CD8-positive, alpha-beta memory T cell (primary cell): ENCODE measurements at regions not wholly inside any gene's neighbourhood (a gene's known extent, or its start where the extent isn't known, plus 50 kb on each side); places are given as distances from the start of the nearest gene placed in this dataset.
A peak's percentile ranks its signal among the peaks of the same experiment; 100 is the strongest.

ENCODE experiments used
- CTCF ChIA-PET: fragments of 350-600 bp; sonication (Branson Sonifier 250); formaldehyde crosslinking; loops from one replicate; lab custom pipeline; 2021; ENCODE audit warnings: antibody characterized with exemption; lab: Charles Lee
- POLR2A ChIA-PET: fragments of 350-600 bp; sonication (Branson Sonifier 250); formaldehyde crosslinking; loops from one replicate; lab custom pipeline; 2021; ENCODE audit warnings: antibody characterized with exemption; lab: Charles Lee
- DNase-seq, 5 donors: peaks; one replicate each; pipeline versions ENCODE4 v3.0.0 to v3.0.0-alpha.2; 2020 to 2022; ENCODE audit warnings: mixed read lengths in 1 of 5
- H3K27ac ChIP-seq: one replicate; pipeline ENCODE4 v1.7.0; 2013; ENCODE audit warnings: low read depth, mild to moderate bottlenecking, low read length, moderate library complexity
- H3K27me3 ChIP-seq: 2 replicates; pipeline ENCODE4 v1.7.0; 2013; ENCODE audit warnings: low read length, mild to moderate bottlenecking; ENCODE audit not compliant: insufficient read depth, poor library complexity, severe bottlenecking
- H3K36me3 ChIP-seq: 2 replicates; pipeline ENCODE4 v1.7.0; 2013; ENCODE audit warnings: mild to moderate bottlenecking, low read length, moderate library complexity; ENCODE audit not compliant: insufficient read depth
- H3K4me1 ChIP-seq: 2 replicates; pipeline ENCODE4 v1.7.0; 2013; ENCODE audit warnings: mild to moderate bottlenecking, low read length, moderate library complexity; ENCODE audit not compliant: insufficient read depth
- H3K4me3 ChIP-seq: 2 replicates; pipeline ENCODE4 v1.7.0; 2013; ENCODE audit warnings: mild to moderate bottlenecking, low read length
- H3K9me3 ChIP-seq: 2 replicates; pipeline ENCODE4 v1.7.0; 2013; ENCODE audit warnings: mild to moderate bottlenecking, low read length
- H3K27ac Mint-ChIP-seq, 8 donors: one replicate each; pipeline ENCODE4 v1.8.0; 2020 to 2021; ENCODE audit warnings: mixed read lengths in 8 of 8, mild to moderate bottlenecking in 6 of 8, inconsistent platforms in 3 of 8, moderate library complexity in 3 of 8
- H3K27me3 Mint-ChIP-seq, 2 donors: one replicate each; pipeline ENCODE4 v1.8.0; 2020 to 2021; ENCODE audit warnings: mixed read lengths in 2 of 2, mild to moderate bottlenecking in 1 of 2, moderate library complexity in 1 of 2
- H3K36me3 Mint-ChIP-seq, 3 donors: one replicate each; pipeline ENCODE4 v1.8.0; 2020 to 2021; ENCODE audit warnings: mixed read lengths in 3 of 3, inconsistent platforms in 1 of 3, mild to moderate bottlenecking in 1 of 3
- H3K4me1 Mint-ChIP-seq, 3 donors: one replicate each; pipeline ENCODE4 v1.8.0; 2020 to 2021; ENCODE audit warnings: mixed read lengths in 3 of 3, inconsistent platforms in 1 of 3, mild to moderate bottlenecking in 1 of 3
- H3K4me3 Mint-ChIP-seq, 7 donors: one replicate each; pipeline ENCODE4 v1.8.0; 2020 to 2021; ENCODE audit warnings: mixed read lengths in 7 of 7, mild to moderate bottlenecking in 6 of 7, moderate library complexity in 4 of 7, inconsistent platforms in 2 of 7
- H3K9me3 Mint-ChIP-seq, 5 donors: one replicate each; pipeline ENCODE4 v1.8.0; 2020 to 2022; ENCODE audit warnings: mixed read lengths in 5 of 5, mild to moderate bottlenecking in 3 of 5, moderate library complexity in 2 of 5, inconsistent platforms in 1 of 5

- DNase-seq: peak in 3 of 5 donors; percentile 54 to 79 (median 55)
- Histone ChIP-seq H3K4me3 (no peak overlapping the region), H3K9me3 (no peaks in the 10 kb centered on the region), H3K27me3 (no peaks in the 10 kb centered on the region), H3K27ac (peak overlapping the region; percentile 41), H3K36me3 (no peaks in the 10 kb centered on the region), H3K4me1 (peaks cover 70% of the 10 kb centered on the region)
- Mint-ChIP-seq H3K9me3 (no peaks in the 10 kb centered on the region), H3K27ac (peak overlapping the region; percentile 36 to 99 (median 98)), H3K4me3 (peak overlapping the region; percentile 0 to 69 (median 37)), H3K4me1 (peaks cover 77 to 95% (median 95%) of the 10 kb centered on the region in 3 donors), H3K36me3 (peaks cover 0 to 2% (median 0%) of the 10 kb centered on the region in 3 donors), H3K27me3 (no peaks in the 10 kb centered on the region)
- CTCF ChIA-PET: interaction anchor here (0.7 to 3.7 kb wide), 5 partner anchors 9 to 117 kb away, joined by 3 to 13 read pairs (median 3); no protein-coding TSS in a partner anchor
- POLR2A ChIA-PET: interaction anchor here (0.8 to 1.0 kb wide), 3 partner anchors 11 to 661 kb away, joined by 3 to 6 read pairs (median 4); partner anchors contain the start of gene ELMO1
These were observed 63.7 kb upstream of the AOAH start for GRCh38 chr7:36787933-36788378.

DNA sequence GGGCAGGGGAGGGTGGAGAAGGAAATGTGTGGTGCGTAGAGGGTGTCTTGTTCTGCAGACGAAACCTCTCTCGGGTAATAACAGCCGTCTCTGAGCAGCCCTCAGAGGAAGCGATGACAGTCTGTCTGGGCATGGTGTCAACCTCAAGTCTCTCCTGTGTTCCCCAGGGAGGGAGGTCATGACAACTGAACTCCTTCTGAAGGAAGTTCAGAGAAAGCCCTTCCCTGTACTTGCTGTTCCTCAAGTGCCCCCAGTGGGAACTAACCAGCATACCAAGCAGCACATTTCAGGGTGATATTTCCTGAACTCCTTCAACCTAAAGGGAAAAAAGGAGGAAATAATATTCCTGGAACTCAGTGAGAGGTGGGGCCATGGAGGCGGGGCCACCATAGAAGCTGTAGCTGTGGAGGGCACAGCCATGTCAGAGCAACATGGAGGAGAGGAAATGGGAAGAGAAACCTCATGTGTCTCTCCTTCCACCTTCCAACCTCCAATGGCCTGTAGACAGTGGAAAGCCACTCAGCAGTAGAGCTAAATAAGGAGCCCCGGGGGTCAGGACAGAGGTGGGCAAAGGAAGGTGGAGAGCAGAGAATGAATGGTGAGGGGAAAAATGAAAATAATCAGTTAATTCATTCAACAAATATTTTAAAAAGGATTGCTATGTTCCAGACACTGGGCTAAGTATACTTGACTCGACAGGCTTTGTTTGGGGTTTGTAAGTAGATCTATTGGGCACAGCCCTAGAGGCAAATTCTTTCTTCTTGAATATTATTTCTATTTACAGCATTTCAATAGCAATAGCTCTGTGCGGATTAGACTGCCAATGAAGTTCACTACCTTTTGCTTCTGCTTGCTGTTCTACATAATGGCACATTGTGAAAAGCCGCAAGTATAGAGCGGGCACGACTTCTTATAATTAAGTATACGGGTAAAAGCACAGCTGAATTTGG lies 61.0 kb upstream of the AOAH start:
- Mint-ChIP-seq H3K9me3 (peaks cover 0 to 7% (median 0%) of the 10 kb centered on the region in 5 donors), H3K36me3 (peaks cover under 1 to 6% (median 1%) of the 10 kb centered on the region in 3 donors), H3K27ac (peak overlapping the region; percentile 90 to 100 (median 99)), H3K4me1 (peaks cover 82 to 96% (median 94%) of the 10 kb centered on the region in 3 donors), H3K27me3 (no peaks in the 10 kb centered on the region), H3K4me3 (peak overlapping the region; percentile 29 to 93 (median 74))
- no peaks in the 10 kb centered on the region for H3K36me3 ChIP-seq
- peaks cover 6% of the 10 kb centered on the region for H3K9me3 ChIP-seq
- no peaks in the 10 kb centered on the region for H3K27me3 ChIP-seq
- H3K4me3 ChIP-seq: no peak overlapping the region
- H3K27ac ChIP-seq: peak overlapping the region; percentile 9
- peak; percentile 63 to 93 (median 87) for DNase-seq
- ChIA-PET CTCF (interaction anchor here (1.3 to 3.7 kb wide), 3 partner anchors 8 to 62 kb away, joined by 3 to 13 read pairs (median 3); no protein-coding TSS in a partner anchor), POLR2A (interaction anchor here (1.1 to 1.6 kb wide), 2 partner anchors 61 to 107 kb away, joined by 4 read pairs; partner anchors contain the start of gene AOAH)
- H3K4me1 ChIP-seq: peaks cover 88% of the 10 kb centered on the region

- H3K9me3 Mint-ChIP-seq: peaks cover 0 to 9% (median 0%) of the 10 kb centered on the region in 5 donors
- Histone ChIP-seq H3K9me3 (peaks cover 6% of the 10 kb centered on the region), H3K36me3 (no peaks in the 10 kb centered on the region), H3K27me3 (no peaks in the 10 kb centered on the region), H3K4me1 (peaks cover 89% of the 10 kb centered on the region), H3K27ac (no peak overlapping the region), H3K4me3 (no peak overlapping the region)
- ChIA-PET CTCF (no interaction called here), POLR2A (interaction anchor here (0.5 to 0.7 kb wide), 2 partner anchors 52 to 82 kb away, joined by 3 to 4 read pairs; no protein-coding TSS in a partner anchor)
- peak overlapping the region; percentile 29 to 72 (median 53) for H3K4me3 Mint-ChIP-seq
- H3K36me3 Mint-ChIP-seq: peaks cover 3 to 11% (median 6%) of the 10 kb centered on the region in 3 donors
- peak in 4 of 5 donors; percentile 7 to 81 (median 67) for DNase-seq
- H3K27me3 Mint-ChIP-seq: peaks cover 0 to 1% of the 10 kb centered on the region in 2 donors
- H3K4me1 Mint-ChIP-seq: peaks cover 84 to 97% (median 95%) of the 10 kb centered on the region in 3 donors
- peak overlapping the region; percentile 82 to 99 (median 96) for H3K27ac Mint-ChIP-seq
These were observed 56.9 kb upstream of the AOAH start for GRCh38 chr7:36781011-36781738.

- Histone ChIP-seq H3K27ac (no peak overlapping the region), H3K4me3 (peak overlapping the region; percentile 27), H3K36me3 (no peaks in the 10 kb centered on the region), H3K27me3 (no peaks in the 10 kb centered on the region), H3K9me3 (peaks cover 6% of the 10 kb centered on the region), H3K4me1 (peaks cover 86% of the 10 kb centered on the region)
- H3K36me3 Mint-ChIP-seq: peaks cover 3 to 16% (median 6%) of the 10 kb centered on the region in 3 donors
- H3K4me3 Mint-ChIP-seq: peak overlapping the region; percentile 8 to 86 (median 81)
- peaks cover 0 to 3% of the 10 kb centered on the region in 2 donors for H3K27me3 Mint-ChIP-seq
- peak overlapping the region; percentile 65 to 100 (median 96) for H3K27ac Mint-ChIP-seq
- DNase-seq: peak in 1 of 5 donors; percentile 38
- ChIA-PET CTCF (interaction anchor here (1.1 to 2.0 kb wide), 4 partner anchors 10 to 106 kb away, joined by 3 to 13 read pairs (median 4); no protein-coding TSS in a partner anchor), POLR2A (interaction anchor here (1.1 to 1.6 kb wide), 2 partner anchors 12 to 99 kb away, joined by 4 read pairs; no protein-coding TSS in a partner anchor)
- H3K9me3 Mint-ChIP-seq: peaks cover 0 to 9% (median 0%) of the 10 kb centered on the region in 5 donors
- H3K4me1 Mint-ChIP-seq: peaks cover 86 to 95% (median 95%) of the 10 kb centered on the region in 3 donors
These were observed 53.6 kb upstream of the AOAH start for GRCh38 chr7:36777855-36778254.

- Histone ChIP-seq H3K27ac (no peak overlapping the region), H3K36me3 (no peaks in the 10 kb centered on the region), H3K27me3 (no peaks in the 10 kb centered on the region), H3K9me3 (peaks cover 2% of the 10 kb centered on the region), H3K4me3 (peak overlapping the region; percentile 44), H3K4me1 (peaks cover 78% of the 10 kb centered on the region)
- Mint-ChIP-seq H3K4me3 (peak overlapping the region; percentile 71 to 87 (median 84)), H3K27me3 (peaks cover 0 to 3% of the 10 kb centered on the region in 2 donors), H3K27ac (peak overlapping the region; percentile 81 to 100 (median 96)), H3K9me3 (peaks cover 0 to 9% (median 0%) of the 10 kb centered on the region in 5 donors), H3K4me1 (peaks cover 79 to 90% (median 88%) of the 10 kb centered on the region in 3 donors), H3K36me3 (peaks cover 3 to 16% (median 6%) of the 10 kb centered on the region in 3 donors)
- ChIA-PET CTCF (interaction anchor here (0.9 to 2.0 kb wide), 7 partner anchors 10 to 421 kb away, joined by 3 to 13 read pairs (median 3); no protein-coding TSS in a partner anchor), POLR2A (interaction anchor here (1.0 to 1.1 kb wide), 2 partner anchors 11 to 98 kb away, joined by 4 read pairs; no protein-coding TSS in a partner anchor)
- DNase-seq: peak; percentile 25 to 88 (median 72)
These were observed 52.8 kb upstream of the AOAH start for GRCh38 chr7:36777062-36777461.

DNA sequence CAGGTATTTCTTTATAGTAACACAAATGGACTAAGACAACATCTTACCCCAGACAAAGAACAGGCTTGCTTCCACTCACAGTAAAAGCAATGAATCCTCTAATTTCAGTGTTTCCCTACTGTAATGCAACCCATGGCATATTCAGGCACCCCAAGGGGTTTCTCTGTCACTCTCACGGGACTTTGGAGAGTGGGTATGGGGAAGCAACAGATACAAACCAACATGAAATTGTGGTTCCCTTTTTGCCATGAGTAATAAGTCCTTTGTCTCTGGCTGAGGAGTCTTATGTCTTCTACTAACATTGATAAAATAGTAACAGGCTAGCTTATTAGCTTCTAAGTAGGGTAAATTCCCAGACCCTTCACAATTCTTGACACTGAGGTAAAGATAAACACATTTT lies 51.4 kb upstream of the AOAH start:
- Histone ChIP-seq H3K4me3 (no peak overlapping the region), H3K27ac (no peak overlapping the region), H3K4me1 (peaks cover 65% of the 10 kb centered on the region), H3K27me3 (no peaks in the 10 kb centered on the region), H3K36me3 (no peaks in the 10 kb centered on the region), H3K9me3 (no peaks in the 10 kb centered on the region)
- Mint-ChIP-seq H3K27me3 (peaks cover 0 to 3% of the 10 kb centered on the region in 2 donors), H3K9me3 (peaks cover 0 to 2% (median 0%) of the 10 kb centered on the region in 5 donors), H3K36me3 (peaks cover under 1 to 16% (median 2%) of the 10 kb centered on the region in 3 donors), H3K4me1 (peaks cover 66 to 80% (median 76%) of the 10 kb centered on the region in 3 donors), H3K4me3 (peak overlapping the region; percentile 7 to 87 (median 84)), H3K27ac (peak overlapping the region; percentile 81 to 100 (median 96))
- ChIA-PET CTCF (interaction anchor here (1.4 kb wide), 1 partner anchor 104 kb away, joined by 3 read pairs; no protein-coding TSS in a partner anchor), POLR2A (no interaction called here)
- no peak for DNase-seq
